ENCODE measurements at regions not wholly inside any gene's neighbourhood (a gene's known extent, or its start where the extent isn't known, plus 50 kb on each side); places are given as distances from the start of the nearest gene placed in this dataset.

- DNase-seq (ENCODE audit: low spot score): no peak
These were observed 119.7 kb downstream of the CD47 start for GRCh38 chr3:107970993-107971580.

- DNase-seq (ENCODE audit: low spot score): peak; percentile 61
These were observed 120.6 kb downstream of the CD47 start for GRCh38 chr3:107969994-107970819.

GRCh38 chr3:107969525-107969924, 121.3 kb downstream of the CD47 start:
- no peak for DNase-seq (ENCODE audit: low spot score)

GRCh38 chr3:107966276-107966675, 124.6 kb downstream of the CD47 start:
- DNase-seq (ENCODE audit: low spot score): no peak

GRCh38 chr3:107965136-107965655, 125.6 kb downstream of the CD47 start:
- DNase-seq (ENCODE audit: low spot score): no peak

- DNase-seq (ENCODE audit: low spot score): no peak
These were observed 127.2 kb downstream of the CD47 start for GRCh38 chr3:107963581-107963980.

GRCh38 chr3:107962946-107963345, 127.9 kb downstream of the CD47 start:
- no peak for DNase-seq (ENCODE audit: low spot score)

- no peak for DNase-seq (ENCODE audit: low spot score)
These were observed 128.8 kb downstream of the CD47 start for GRCh38 chr3:107962037-107962436.

- peak; percentile 28 for DNase-seq (ENCODE audit: low spot score)
These were observed 131.2 kb downstream of the CD47 start for GRCh38 chr3:107959550-107960154.

- DNase-seq (ENCODE audit: low spot score): peak; percentile 14
These were observed 132.7 kb downstream of the CD47 start for GRCh38 chr3:107958146-107958545.

- DNase-seq (ENCODE audit: low spot score): peak; percentile 93
These were observed 133.6 kb downstream of the CD47 start for GRCh38 chr3:107956991-107957900.

GRCh38 chr3:107954845-107955244, 136.0 kb downstream of the CD47 start:
- no peak for DNase-seq (ENCODE audit: low spot score)

GRCh38 chr3:107953722-107954121, 137.1 kb downstream of the CD47 start:
- no peak for DNase-seq (ENCODE audit: low spot score)

GRCh38 chr3:107951126-107951525, 139.7 kb downstream of the CD47 start:
- DNase-seq (ENCODE audit: low spot score): no peak

GRCh38 chr3:107950417-107950816, 140.4 kb downstream of the CD47 start:
- DNase-seq (ENCODE audit: low spot score): no peak

GRCh38 chr3:107949394-107949970, 141.3 kb downstream of the CD47 start:
- no peak for DNase-seq (ENCODE audit: low spot score)

- no peak for DNase-seq (ENCODE audit: low spot score)
These were observed 143.6 kb downstream of the CD47 start for GRCh38 chr3:107947203-107947602.

- DNase-seq (ENCODE audit: low spot score): no peak
These were observed 144.1 kb downstream of the CD47 start for GRCh38 chr3:107946700-107947099.

GRCh38 chr3:107945417-107946094, 145.3 kb downstream of the CD47 start:
- DNase-seq (ENCODE audit: low spot score): no peak

- DNase-seq (ENCODE audit: low spot score): peak; percentile 28
These were observed 146.9 kb downstream of the CD47 start for GRCh38 chr3:107943786-107944523.
